ENCODE measurements at regions not wholly inside any gene's neighbourhood (a gene's known extent, or its start where the extent isn't known, plus 50 kb on each side); places are given as distances from the start of the nearest gene placed in this dataset.
"Not testable (repeated sequence)": the region's sequence is repeated elsewhere in the genome, so short reads cannot be mapped to it uniquely, and the experiment has no call there.

DNA sequence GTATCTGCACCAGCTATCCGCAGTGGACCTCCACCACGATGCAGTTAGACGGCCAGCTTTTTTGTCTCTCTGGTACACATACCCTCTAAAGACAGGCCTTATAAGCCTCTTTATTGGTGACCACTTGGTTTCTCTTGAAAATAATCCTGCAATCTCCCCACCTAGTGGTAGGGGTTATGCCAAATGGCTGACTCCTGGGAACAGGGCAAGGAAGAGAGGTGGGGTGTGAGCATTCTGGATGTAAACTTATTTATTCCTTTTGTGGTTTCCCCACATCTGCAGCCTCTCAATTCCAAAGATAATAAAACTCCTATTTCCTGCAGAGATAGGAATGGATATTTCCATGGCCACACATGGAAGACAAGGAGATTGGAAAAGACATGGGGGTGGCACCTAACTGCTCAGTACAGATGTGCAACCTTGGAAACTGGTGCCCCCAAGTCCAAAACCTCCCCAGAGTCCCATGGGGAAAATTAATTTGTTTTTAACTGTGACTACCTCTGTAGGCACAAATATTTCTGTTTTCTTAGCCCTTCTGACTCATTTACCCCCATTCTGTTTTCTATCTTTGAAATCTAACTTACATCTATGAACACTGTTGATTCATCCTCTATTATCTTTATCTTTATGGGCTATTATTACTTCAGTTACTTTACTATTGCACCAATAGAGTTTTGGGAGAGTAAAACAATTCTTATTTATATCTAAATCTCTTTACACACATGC, 112.7 kb upstream of the TSHZ3 start:
- no peak for DNase-seq
- Mint-ChIP-seq H3K9me3 (no peaks in the 10 kb centered on the region), H3K4me3 (no peak overlapping the region), H3K27me3 (peaks cover 0 to 10% of the 10 kb centered on the region in 2 donors), H3K4me1 (ENCODE audit: low read depth in 2 of 2) (no peaks in the 10 kb centered on the region), H3K27ac (no peak overlapping the region), H3K36me3 (ENCODE audit: insufficient read depth) (no peaks in the 10 kb centered on the region)
- ATAC-seq (replicated peaks) = no peak

DNA sequence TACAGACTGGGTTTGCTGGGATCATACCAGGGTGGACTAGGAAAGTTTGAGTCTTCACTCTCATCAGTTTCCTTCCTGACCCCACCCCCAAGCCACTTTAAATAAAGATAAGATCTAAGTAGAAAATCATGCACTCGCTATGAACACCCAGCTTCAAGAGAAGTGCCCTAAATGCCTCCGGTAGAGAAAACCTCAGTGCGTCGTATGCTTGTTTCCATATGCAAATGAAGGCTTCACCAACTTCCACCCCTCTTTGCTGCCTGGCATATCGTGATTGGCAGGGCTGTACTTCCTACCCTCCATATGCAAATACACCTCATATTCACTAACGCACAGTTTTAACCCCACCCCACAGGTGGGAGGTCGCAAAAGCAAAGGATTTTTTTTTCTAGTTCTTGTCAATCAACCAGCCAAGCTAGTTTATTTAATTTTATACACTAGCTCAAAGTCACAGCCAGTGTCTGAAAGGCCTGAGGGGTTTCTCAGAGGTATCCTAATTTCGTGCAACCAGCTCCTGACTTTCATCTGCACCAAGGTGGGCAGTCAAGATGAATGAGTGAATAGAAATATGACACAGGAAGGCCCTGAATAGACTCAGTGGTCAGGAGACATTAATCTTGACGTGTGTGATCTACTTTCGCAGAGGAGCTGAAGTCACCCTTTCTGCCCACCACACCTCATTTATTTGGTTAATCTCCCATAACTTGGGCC, 121.1 kb upstream of the TSHZ3 start:
- ATAC-seq (replicated peaks) (no peak), DNase-seq (no peak)
- Mint-ChIP-seq H3K36me3 (ENCODE audit: insufficient read depth) (no peaks in the 10 kb centered on the region), H3K4me3 (no peak overlapping the region), H3K27ac (no peak overlapping the region), H3K9me3 (no peaks in the 10 kb centered on the region), H3K4me1 (ENCODE audit: low read depth in 2 of 2) (no peaks in the 10 kb centered on the region), H3K27me3 (peaks cover 11 to 17% of the 10 kb centered on the region in 2 donors)

DNA sequence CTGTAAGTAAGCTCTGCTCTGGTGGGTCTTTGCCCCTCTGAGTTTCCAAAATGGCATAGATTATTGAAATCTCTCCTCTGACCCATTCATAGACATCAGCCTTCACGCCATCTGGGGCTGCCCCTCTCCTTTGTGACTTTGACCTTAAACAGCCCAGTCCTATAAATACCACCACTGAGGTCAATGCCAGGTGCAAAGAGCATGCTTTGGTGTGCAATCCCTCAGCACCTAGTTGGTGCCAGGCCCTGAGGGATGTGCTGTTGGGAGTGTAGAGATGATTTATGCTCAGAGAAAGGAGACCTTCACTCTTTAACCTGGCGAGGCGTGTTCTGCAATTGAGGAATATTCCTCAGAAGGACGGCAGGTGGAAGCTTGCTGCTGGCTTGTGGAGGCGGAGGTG, 121.7 kb upstream of the TSHZ3 start:
- no peaks in the 10 kb centered on the region for H3K4me1 Mint-ChIP-seq (ENCODE audit: low read depth in 2 of 2)
- no peaks in the 10 kb centered on the region for H3K9me3 Mint-ChIP-seq
- no peaks in the 10 kb centered on the region for H3K36me3 Mint-ChIP-seq (ENCODE audit: insufficient read depth)
- no peak for DNase-seq
- H3K4me3 Mint-ChIP-seq = no peak overlapping the region
- H3K27ac Mint-ChIP-seq = no peak overlapping the region
- peaks cover 11 to 17% of the 10 kb centered on the region in 2 donors for H3K27me3 Mint-ChIP-seq
- ATAC-seq (replicated peaks) = no peak

DNA sequence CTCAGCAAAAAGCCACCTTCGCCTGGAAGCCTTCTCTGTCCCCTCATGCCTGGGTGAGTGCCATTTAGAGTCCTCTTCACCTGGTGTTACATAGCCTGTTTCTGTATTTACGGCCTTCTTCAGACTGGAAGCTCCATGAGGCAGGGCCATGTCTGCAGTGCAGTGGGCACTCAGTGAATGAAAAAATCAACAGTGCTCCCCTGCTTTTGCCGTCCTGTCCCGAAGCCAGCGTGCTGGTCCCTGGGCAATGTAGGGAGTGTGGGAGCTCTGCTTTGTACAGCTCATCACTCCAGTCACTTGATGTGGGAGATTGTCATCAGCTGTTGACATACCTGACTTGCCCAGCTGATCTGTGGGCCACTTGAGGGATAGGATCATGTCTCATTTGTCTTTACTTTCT, 129.0 kb upstream of the TSHZ3 start:
- no peaks in the 10 kb centered on the region for H3K4me1 Mint-ChIP-seq (ENCODE audit: low read depth in 2 of 2)
- H3K4me3 Mint-ChIP-seq = no peak overlapping the region
- no peak overlapping the region for H3K27ac Mint-ChIP-seq
- ATAC-seq (replicated peaks) (no peak), DNase-seq (no peak)
- H3K9me3 Mint-ChIP-seq = peaks cover 0 to 1% of the 10 kb centered on the region in 2 donors
- no peaks in the 10 kb centered on the region for H3K36me3 Mint-ChIP-seq (ENCODE audit: insufficient read depth)
- H3K27me3 Mint-ChIP-seq = peaks cover 7 to 14% of the 10 kb centered on the region in 2 donors

DNA sequence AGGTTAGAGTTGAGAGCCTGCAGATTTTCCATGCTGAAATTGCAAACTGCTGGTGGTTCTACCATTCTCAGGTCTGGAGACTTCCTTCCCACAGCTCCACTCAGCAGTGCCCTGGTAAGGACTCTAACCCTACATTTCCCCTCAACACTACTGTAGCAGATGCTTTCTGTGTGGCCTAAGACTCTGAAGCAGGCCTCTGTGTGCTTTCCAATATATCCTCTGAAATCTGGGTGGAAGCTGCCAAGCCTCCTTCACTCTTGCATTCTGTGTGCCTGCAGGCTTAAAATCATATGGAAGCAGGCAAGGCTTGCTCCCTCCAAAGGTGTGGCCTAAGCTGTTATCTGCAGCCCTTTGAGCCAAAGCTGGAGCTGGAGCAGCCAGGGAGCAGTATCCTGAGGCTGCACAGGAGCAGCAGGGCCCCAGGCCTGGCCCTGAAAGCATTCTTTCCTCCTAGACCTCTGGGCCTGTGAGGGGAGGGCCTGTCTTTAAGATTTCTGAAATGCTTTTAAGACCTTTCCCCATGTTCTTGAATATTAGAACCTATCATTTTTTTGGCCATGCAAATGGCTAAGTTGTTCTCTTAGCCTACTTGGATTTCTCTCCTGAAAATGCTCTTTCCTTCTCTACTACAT, 134.1 kb upstream of the TSHZ3 start:
- no peak overlapping the region for H3K4me3 Mint-ChIP-seq
- H3K27me3 Mint-ChIP-seq = peaks cover 7 to 14% of the 10 kb centered on the region in 2 donors
- peaks cover 4% of the 10 kb centered on the region for H3K36me3 Mint-ChIP-seq (ENCODE audit: insufficient read depth)
- no peaks in the 10 kb centered on the region for H3K4me1 Mint-ChIP-seq (ENCODE audit: low read depth in 2 of 2)
- DNase-seq = no peak
- no peak for ATAC-seq (replicated peaks)
- H3K27ac Mint-ChIP-seq = no peak overlapping the region
- H3K9me3 Mint-ChIP-seq = peaks cover 3 to 10% of the 10 kb centered on the region in 2 donors

DNA sequence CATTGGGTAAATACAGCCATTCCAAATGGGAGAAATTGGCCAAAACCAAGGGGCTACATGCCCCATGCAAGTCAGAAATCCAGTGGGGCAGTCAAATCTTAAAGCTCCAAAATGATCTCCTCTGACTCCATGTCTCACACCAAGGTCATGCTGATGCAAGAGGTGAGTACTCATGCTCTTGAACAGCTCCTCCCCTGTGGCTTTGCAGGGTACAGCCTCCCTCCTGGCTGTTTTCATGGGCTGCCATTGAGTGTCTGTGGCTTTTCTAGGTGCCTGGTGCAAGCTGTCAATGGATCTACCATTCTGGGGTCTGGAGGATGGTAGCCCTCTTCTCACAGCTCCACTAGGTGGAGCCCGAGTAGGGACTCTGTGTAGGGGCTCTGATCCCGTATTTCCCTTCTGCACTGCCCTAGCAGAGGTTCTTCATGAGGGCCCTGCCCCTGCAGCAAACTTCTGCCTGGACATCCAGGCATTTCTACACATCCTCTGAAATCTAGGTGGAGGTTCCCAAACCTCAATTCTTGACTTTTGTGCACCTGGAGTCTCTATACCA, 135.7 kb upstream of the TSHZ3 start:
- not testable (repeated sequence) for H3K27me3 Mint-ChIP-seq; H3K27ac Mint-ChIP-seq; ATAC-seq (replicated peaks); H3K4me1 Mint-ChIP-seq (ENCODE audit: low read depth in 2 of 2); H3K36me3 Mint-ChIP-seq (ENCODE audit: insufficient read depth); H3K4me3 Mint-ChIP-seq; H3K9me3 Mint-ChIP-seq; DNase-seq

DNA sequence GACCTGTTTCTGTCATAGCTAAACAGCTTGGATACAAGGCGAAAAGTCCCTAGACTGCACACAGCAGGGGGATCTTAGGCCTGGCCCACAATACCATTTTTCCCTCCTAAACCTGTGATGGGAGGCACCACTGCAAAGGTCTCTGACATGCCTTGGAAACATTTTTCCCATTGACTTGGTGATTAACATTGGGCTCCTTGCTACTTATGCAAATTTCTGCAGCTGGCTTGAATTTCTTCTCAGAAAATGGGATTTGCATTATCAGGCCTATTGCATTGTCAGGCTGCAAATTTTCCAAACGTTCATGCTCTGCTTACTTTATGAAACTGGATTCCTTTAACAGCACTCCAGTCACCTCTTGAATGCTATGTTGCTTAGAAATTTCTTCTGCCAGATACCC, 136.2 kb upstream of the TSHZ3 start:
- H3K4me3 Mint-ChIP-seq = no peak overlapping the region
- no peak overlapping the region for H3K27ac Mint-ChIP-seq
- no peaks in the 10 kb centered on the region for H3K4me1 Mint-ChIP-seq (ENCODE audit: low read depth in 2 of 2)
- peaks cover 0 to 2% of the 10 kb centered on the region in 2 donors for H3K27me3 Mint-ChIP-seq
- DNase-seq (no peak), ATAC-seq (replicated peaks) (no peak)
- peaks cover 3 to 10% of the 10 kb centered on the region in 2 donors for H3K9me3 Mint-ChIP-seq
- H3K36me3 Mint-ChIP-seq (ENCODE audit: insufficient read depth) = peaks cover 4% of the 10 kb centered on the region

DNA sequence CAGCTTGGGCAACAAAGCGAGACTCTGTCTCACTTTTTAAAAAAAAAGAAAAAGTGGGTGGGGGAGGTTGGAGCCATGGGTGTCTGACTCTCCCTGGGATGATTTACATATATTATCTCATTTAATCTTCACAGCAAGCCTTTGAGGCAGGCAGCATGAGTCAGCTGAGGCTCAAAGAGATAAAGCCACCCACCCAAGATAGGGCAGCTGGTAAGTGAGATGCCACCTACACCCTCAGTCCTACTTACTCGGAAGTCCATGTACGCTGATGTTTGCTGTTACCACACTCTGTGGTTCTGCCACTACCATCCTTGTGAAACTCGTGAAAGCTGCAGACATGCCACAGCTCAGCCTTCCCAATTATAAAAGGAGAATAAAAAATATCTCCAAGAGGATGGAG, 142.0 kb upstream of the TSHZ3 start:
- ATAC-seq (replicated peaks) = no peak
- Mint-ChIP-seq H3K36me3 (ENCODE audit: insufficient read depth) (peaks cover 4% of the 10 kb centered on the region), H3K4me3 (no peak overlapping the region), H3K4me1 (ENCODE audit: low read depth in 2 of 2) (no peaks in the 10 kb centered on the region), H3K9me3 (peaks cover 3 to 5% of the 10 kb centered on the region in 2 donors), H3K27me3 (no peaks in the 10 kb centered on the region), H3K27ac (no peak overlapping the region)
- no peak for DNase-seq

DNA sequence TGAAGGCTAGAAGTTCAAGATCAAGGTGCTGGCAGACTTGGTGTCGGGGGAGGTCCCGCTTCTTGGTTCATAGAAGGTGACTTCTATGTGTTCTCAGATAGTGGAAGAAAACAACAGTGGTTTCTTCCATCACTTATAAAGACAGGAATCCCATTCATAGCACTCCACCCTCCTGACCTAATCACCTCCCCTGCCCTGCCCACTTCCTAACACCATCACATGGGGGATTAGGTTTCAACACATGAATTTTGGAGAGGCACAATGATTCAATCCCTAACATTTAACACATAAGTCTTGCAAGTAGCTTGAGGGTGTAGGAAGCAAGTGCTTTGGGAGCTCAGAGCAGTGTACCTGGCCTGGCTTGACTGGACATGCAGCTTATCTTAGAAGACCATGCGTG, 142.8 kb upstream of the TSHZ3 start:
- DNase-seq (no peak), ATAC-seq (replicated peaks) (no peak)
- H3K27ac Mint-ChIP-seq = no peak overlapping the region
- H3K9me3 Mint-ChIP-seq = no peaks in the 10 kb centered on the region
- peaks cover 1% of the 10 kb centered on the region for H3K36me3 Mint-ChIP-seq (ENCODE audit: insufficient read depth)
- no peaks in the 10 kb centered on the region for H3K4me1 Mint-ChIP-seq (ENCODE audit: low read depth in 2 of 2)
- H3K27me3 Mint-ChIP-seq = no peaks in the 10 kb centered on the region
- H3K4me3 Mint-ChIP-seq = no peak overlapping the region

DNA sequence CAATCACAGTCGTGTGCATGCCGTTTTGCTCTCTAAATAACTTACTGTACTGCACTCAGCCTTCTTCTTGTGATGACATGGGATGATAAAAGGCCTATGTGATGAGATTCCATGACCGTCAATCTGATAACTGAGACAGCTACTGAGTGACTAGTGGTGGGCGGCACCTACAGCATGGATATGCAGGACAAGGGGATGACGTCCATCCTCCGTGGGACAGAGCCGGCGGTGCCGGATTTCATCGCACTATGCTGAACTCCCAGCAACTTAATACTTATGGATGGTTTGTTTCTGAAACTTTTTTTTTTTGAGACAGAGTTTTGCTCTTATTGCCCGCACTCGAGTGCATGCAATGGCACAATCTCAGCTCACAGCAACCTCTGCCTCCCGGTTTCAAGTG, 146.8 kb upstream of the TSHZ3 start:
- Mint-ChIP-seq H3K36me3 (ENCODE audit: insufficient read depth) (no peaks in the 10 kb centered on the region), H3K27ac (no peak overlapping the region), H3K4me3 (no peak overlapping the region), H3K4me1 (ENCODE audit: low read depth in 2 of 2) (no peaks in the 10 kb centered on the region), H3K27me3 (peaks cover 10 to 25% of the 10 kb centered on the region in 2 donors), H3K9me3 (no peaks in the 10 kb centered on the region)
- ATAC-seq (replicated peaks) (no peak), DNase-seq (no peak)

DNA sequence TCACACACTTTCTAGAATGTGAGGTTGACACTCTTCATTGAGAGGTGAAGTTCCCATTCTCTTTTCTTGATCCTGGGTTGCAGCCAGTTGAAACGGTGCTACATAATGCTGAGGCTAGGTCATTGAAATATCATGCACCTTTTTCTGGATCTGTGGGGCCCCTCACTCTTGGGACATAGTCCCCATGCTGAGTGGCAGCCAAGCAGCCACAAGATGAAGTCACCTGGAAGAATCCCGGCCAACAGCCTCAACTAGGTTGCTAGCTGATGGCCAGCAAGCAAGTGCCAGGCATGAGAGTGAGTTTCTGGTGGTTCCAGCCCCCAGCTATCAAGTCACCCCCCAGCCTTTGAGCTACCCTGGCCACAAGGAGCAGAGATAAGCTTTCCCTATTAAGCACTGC, 148.5 kb upstream of the TSHZ3 start:
- Mint-ChIP-seq H3K4me1 (ENCODE audit: low read depth in 2 of 2) (no peaks in the 10 kb centered on the region), H3K9me3 (no peaks in the 10 kb centered on the region), H3K27me3 (peaks cover 18 to 38% of the 10 kb centered on the region in 2 donors), H3K36me3 (ENCODE audit: insufficient read depth) (no peaks in the 10 kb centered on the region), H3K27ac (no peak overlapping the region), H3K4me3 (no peak overlapping the region)
- no peak for DNase-seq
- no peak for ATAC-seq (replicated peaks)

DNA sequence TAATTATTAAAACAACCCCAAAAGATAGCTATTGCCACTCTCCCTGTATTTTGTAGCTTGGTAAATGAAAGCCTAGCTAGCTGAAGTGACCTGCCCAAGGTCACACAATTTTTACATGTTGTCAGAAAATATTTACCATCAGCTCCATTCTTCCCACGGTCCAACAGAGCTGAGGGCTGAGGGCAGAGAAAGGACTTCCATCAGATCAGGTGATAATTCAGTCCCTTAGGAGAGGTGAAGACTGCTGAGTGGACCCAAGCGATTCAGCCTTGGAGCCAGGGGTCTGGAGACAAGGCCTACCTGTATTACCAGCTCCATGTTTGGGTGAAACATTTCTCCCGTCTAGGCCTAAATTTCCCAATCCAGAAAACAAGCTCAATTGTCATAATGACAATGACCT, 149.5 kb upstream of the TSHZ3 start:
- Mint-ChIP-seq H3K4me3 (no peak overlapping the region), H3K36me3 (ENCODE audit: insufficient read depth) (no peaks in the 10 kb centered on the region), H3K4me1 (ENCODE audit: low read depth in 2 of 2) (no peaks in the 10 kb centered on the region), H3K9me3 (no peaks in the 10 kb centered on the region), H3K27ac (no peak overlapping the region), H3K27me3 (peaks cover 24 to 48% of the 10 kb centered on the region in 2 donors)
- no peak for DNase-seq
- ATAC-seq (replicated peaks) = no peak

DNA sequence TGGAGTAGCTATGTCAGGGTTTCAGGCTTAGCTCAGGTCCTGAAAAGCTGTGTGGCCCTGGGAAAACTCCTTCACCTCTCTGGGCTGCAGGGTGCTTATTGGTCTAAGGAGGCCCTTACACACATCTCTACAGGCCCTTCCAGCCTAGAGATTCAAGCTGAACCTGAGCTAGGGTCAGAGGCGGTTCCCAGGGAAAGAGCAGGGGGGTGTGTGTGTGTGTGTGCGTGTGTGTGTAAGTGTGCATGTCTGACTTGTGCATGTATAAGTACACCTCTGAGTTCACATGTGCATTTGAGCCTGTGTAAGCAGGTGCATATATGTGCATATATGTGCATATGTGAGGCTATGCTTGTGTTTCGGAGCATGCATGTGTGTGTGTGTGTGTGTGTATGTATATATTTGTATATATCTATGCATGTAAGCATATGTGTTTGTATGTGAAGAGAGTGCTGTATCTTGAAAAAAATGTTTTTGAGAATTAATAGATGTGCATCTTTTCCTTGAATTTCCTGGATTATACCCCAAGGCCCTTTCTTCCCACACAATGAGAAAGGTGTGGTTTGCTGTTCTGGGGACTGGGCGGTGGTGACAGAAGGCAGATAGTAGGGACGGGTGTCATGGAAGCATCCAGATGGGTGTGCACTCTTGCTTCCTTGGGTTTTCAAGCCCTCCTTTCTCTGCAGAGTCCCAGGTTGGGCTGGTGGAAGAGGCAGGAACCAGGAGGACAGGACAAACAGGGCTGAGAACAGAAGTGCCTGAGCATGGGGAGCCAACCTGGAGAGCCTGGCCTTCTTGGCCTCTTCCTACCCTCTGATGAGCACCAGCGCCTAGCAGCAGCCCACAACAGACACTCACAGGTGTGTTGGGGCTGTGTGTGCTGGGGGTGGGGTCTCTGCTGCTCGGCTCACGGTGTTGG, 150.3 kb upstream of the TSHZ3 start:
- Mint-ChIP-seq H3K4me1 (ENCODE audit: low read depth in 2 of 2) (no peaks in the 10 kb centered on the region), H3K4me3 (no peak overlapping the region), H3K27ac (no peak overlapping the region), H3K27me3 (peaks cover 24 to 52% of the 10 kb centered on the region in 2 donors), H3K9me3 (no peaks in the 10 kb centered on the region), H3K36me3 (ENCODE audit: insufficient read depth) (no peaks in the 10 kb centered on the region)
- ATAC-seq (replicated peaks) (no peak), DNase-seq (no peak)

Measured in effector memory CD8-positive, alpha-beta T cell (primary cell).